ENCODE measurements at regions not wholly inside any gene's neighbourhood (a gene's known extent, or its start where the extent isn't known, plus 50 kb on each side); places are given as distances from the start of the nearest gene placed in this dataset.

- Histone ChIP-seq H3K9me3 (ENCODE audit: severe bottlenecking) (peaks cover 2% of the 10 kb centered on the region), H3K4me1 (ENCODE audit: insufficient read depth, poor library complexity, severe bottlenecking) (no peaks in the 10 kb centered on the region), H3K4me3 (ENCODE audit: severe bottlenecking) (no peak overlapping the region), H3K27ac (ENCODE audit: poor library complexity, severe bottlenecking) (no peak overlapping the region), H3K27me3 (ENCODE audit: insufficient read depth, poor library complexity, severe bottlenecking) (no peaks in the 10 kb centered on the region), H3K36me3 (ENCODE audit: low read depth) (no peaks in the 10 kb centered on the region)
- TF ChIP-seq, protein P1, sequence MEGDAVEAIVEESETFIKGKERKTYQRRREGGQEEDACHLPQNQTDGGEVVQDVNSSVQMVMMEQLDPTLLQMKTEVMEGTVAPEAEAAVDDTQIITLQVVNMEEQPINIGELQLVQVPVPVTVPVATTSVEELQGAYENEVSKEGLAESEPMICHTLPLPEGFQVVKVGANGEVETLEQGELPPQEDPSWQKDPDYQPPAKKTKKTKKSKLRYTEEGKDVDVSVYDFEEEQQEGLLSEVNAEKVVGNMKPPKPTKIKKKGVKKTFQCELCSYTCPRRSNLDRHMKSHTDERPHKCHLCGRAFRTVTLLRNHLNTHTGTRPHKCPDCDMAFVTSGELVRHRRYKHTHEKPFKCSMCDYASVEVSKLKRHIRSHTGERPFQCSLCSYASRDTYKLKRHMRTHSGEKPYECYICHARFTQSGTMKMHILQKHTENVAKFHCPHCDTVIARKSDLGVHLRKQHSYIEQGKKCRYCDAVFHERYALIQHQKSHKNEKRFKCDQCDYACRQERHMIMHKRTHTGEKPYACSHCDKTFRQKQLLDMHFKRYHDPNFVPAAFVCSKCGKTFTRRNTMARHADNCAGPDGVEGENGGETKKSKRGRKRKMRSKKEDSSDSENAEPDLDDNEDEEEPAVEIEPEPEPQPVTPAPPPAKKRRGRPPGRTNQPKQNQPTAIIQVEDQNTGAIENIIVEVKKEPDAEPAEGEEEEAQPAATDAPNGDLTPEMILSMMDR (IDR thresholded peaks at IDR 0.05; ENCODE audit: poor library complexity, severe bottlenecking), result no peak
- no peak for DNase-seq (ENCODE audit: low spot score)
- no peak for ATAC-seq (ENCODE audit: low read depth)
These were observed 793.9 kb upstream of the CITED2 start for GRCh38 chr6:140168365-140168764.

GRCh38 chr6:140160909-140161308 is 786.5 kb upstream of the CITED2 start:
- Histone ChIP-seq H3K27ac (ENCODE audit: poor library complexity, severe bottlenecking) (no peak overlapping the region), H3K4me3 (ENCODE audit: severe bottlenecking) (no peak overlapping the region), H3K9me3 (ENCODE audit: severe bottlenecking) (no peaks in the 10 kb centered on the region), H3K36me3 (ENCODE audit: low read depth) (no peaks in the 10 kb centered on the region), H3K4me1 (ENCODE audit: insufficient read depth, poor library complexity, severe bottlenecking) (no peaks in the 10 kb centered on the region), H3K27me3 (ENCODE audit: insufficient read depth, poor library complexity, severe bottlenecking) (no peaks in the 10 kb centered on the region)
- ATAC-seq (ENCODE audit: low read depth) (no peak), DNase-seq (ENCODE audit: low spot score) (no peak)
- TF ChIP-seq, protein P1 (IDR thresholded peaks at IDR 0.05; ENCODE audit: poor library complexity, severe bottlenecking), result no peak

GRCh38 chr6:140160494-140160893 is 786.0 kb upstream of the CITED2 start:
- Histone ChIP-seq H3K36me3 (ENCODE audit: low read depth) (no peaks in the 10 kb centered on the region), H3K27me3 (ENCODE audit: insufficient read depth, poor library complexity, severe bottlenecking) (no peaks in the 10 kb centered on the region), H3K27ac (ENCODE audit: poor library complexity, severe bottlenecking) (no peak overlapping the region), H3K4me1 (ENCODE audit: insufficient read depth, poor library complexity, severe bottlenecking) (no peaks in the 10 kb centered on the region), H3K4me3 (ENCODE audit: severe bottlenecking) (no peak overlapping the region), H3K9me3 (ENCODE audit: severe bottlenecking) (no peaks in the 10 kb centered on the region)
- no peak for DNase-seq (ENCODE audit: low spot score)
- ATAC-seq (ENCODE audit: low read depth), result no peak
- TF ChIP-seq, protein P1 (IDR thresholded peaks at IDR 0.05; ENCODE audit: poor library complexity, severe bottlenecking), result no peak

DNA sequence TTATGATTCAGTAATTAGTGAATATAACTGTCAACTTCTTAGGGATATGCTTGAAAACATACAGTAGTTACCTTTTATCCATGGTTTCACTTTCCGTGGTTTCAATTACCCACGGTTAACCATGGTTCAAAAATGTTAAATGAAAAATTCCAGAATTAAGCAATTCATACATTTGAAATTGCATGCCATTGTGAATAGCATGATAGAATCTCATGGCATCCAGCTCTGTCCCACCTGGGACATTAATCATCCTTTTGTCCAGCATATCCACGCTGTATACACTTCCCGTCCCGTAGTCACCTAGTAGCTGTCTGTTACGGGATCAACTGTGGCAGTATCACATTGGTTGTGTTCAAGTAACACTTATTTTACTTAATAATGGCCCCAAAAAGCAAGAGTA is 781.7 kb upstream of the CITED2 start:
- TF ChIP-seq, protein P1 (IDR thresholded peaks at IDR 0.05; ENCODE audit: poor library complexity, severe bottlenecking), result no peak
- Histone ChIP-seq H3K36me3 (ENCODE audit: low read depth) (no peaks in the 10 kb centered on the region), H3K27ac (ENCODE audit: poor library complexity, severe bottlenecking) (no peak overlapping the region), H3K4me1 (ENCODE audit: insufficient read depth, poor library complexity, severe bottlenecking) (no peaks in the 10 kb centered on the region), H3K9me3 (ENCODE audit: severe bottlenecking) (no peaks in the 10 kb centered on the region), H3K4me3 (ENCODE audit: severe bottlenecking) (no peak overlapping the region), H3K27me3 (ENCODE audit: insufficient read depth, poor library complexity, severe bottlenecking) (no peaks in the 10 kb centered on the region)
- ATAC-seq (ENCODE audit: low read depth), result no peak
- DNase-seq (ENCODE audit: low spot score), result no peak

- Histone ChIP-seq H3K4me3 (ENCODE audit: severe bottlenecking) (no peak overlapping the region), H3K9me3 (ENCODE audit: severe bottlenecking) (no peaks in the 10 kb centered on the region), H3K27ac (ENCODE audit: poor library complexity, severe bottlenecking) (no peak overlapping the region), H3K27me3 (ENCODE audit: insufficient read depth, poor library complexity, severe bottlenecking) (no peaks in the 10 kb centered on the region), H3K36me3 (ENCODE audit: low read depth) (no peaks in the 10 kb centered on the region), H3K4me1 (ENCODE audit: insufficient read depth, poor library complexity, severe bottlenecking) (no peaks in the 10 kb centered on the region)
- no peak for ATAC-seq (ENCODE audit: low read depth)
- DNase-seq (ENCODE audit: low spot score), result no peak
- TF ChIP-seq, protein P1 (IDR thresholded peaks at IDR 0.05; ENCODE audit: poor library complexity, severe bottlenecking), result no peak
These were observed 781.1 kb upstream of the CITED2 start for GRCh38 chr6:140155451-140156126.

Measured in RWPE2 (cell line).